ENCODE measurements at regions not wholly inside any gene's neighbourhood (a gene's known extent, or its start where the extent isn't known, plus 50 kb on each side); places are given as distances from the start of the nearest gene placed in this dataset.

- DNase-seq = no peak
Measured at GRCh38 chr7:26520483-26520882, 228.8 kb downstream of the SNX10 start.

GRCh38 chr7:26522633-26523032 is 231.0 kb downstream of the SNX10 start:
- DNase-seq = no peak

- no peak for DNase-seq
Measured at GRCh38 chr7:26525398-26526264, 234.0 kb downstream of the SNX10 start.

- DNase-seq = no peak
Measured at GRCh38 chr7:26526265-26526587, 234.6 kb downstream of the SNX10 start.

GRCh38 chr7:26531926-26532325 is 240.3 kb downstream of the SNX10 start:
- no peak for DNase-seq

GRCh38 chr7:26532471-26532870 is 240.8 kb downstream of the SNX10 start:
- DNase-seq = no peak

GRCh38 chr7:26533217-26533616 is 241.6 kb downstream of the SNX10 start:
- DNase-seq = no peak

- no peak for DNase-seq
Measured at GRCh38 chr7:26534649-26535482, 243.2 kb downstream of the SNX10 start.

GRCh38 chr7:26535483-26536007 is 243.9 kb downstream of the SNX10 start:
- DNase-seq = no peak

- DNase-seq = no peak
Measured at GRCh38 chr7:26538216-26538615, 246.6 kb downstream of the SNX10 start.

GRCh38 chr7:26538689-26539088 is 247.0 kb downstream of the SNX10 start:
- DNase-seq = no peak

- DNase-seq = no peak
Measured at GRCh38 chr7:26543340-26543739, 251.7 kb downstream of the SNX10 start.

GRCh38 chr7:26543951-26544350 is 252.3 kb downstream of the SNX10 start:
- DNase-seq = no peak

- no peak for DNase-seq
Measured at GRCh38 chr7:26546508-26547053, 254.9 kb downstream of the SNX10 start.

GRCh38 chr7:26547156-26547555 is 255.5 kb downstream of the SNX10 start:
- no peak for DNase-seq

- DNase-seq = no peak
Measured at GRCh38 chr7:26549281-26549944, 257.8 kb downstream of the SNX10 start.

GRCh38 chr7:26550492-26550891 is 258.8 kb downstream of the SNX10 start:
- no peak for DNase-seq

- no peak for DNase-seq
Measured at GRCh38 chr7:26551740-26552139, 260.1 kb downstream of the SNX10 start.

GRCh38 chr7:26553128-26553527 is 261.5 kb downstream of the SNX10 start:
- DNase-seq = no peak

GRCh38 chr7:26553582-26553981 is 261.9 kb downstream of the SNX10 start:
- DNase-seq = no peak

- no peak for DNase-seq
Measured at GRCh38 chr7:26554952-26555351, 263.3 kb downstream of the SNX10 start.

GRCh38 chr7:26556061-26556881 is 264.6 kb downstream of the SNX10 start:
- DNase-seq = no peak
